Central memory CD8-positive, alpha-beta T cell (primary cell): ENCODE measurements at regions not wholly inside any gene's neighbourhood (a gene's known extent, or its start where the extent isn't known, plus 50 kb on each side); places are given as distances from the start of the nearest gene placed in this dataset.

ENCODE experiments used
- ATAC-seq: fragments of 150-1000 bp; cut with Tn5 transposase; replicated peaks from 2 replicates; pipeline ENCODE4 v1.10.0; 2022; ENCODE audit warnings: mild to moderate bottlenecking, moderate FRiP score, moderate number of reproducible peaks; ENCODE audit not compliant: poor library complexity, severe bottlenecking; ENCODE audit errors: extremely low read depth
- DNase-seq, 2 donors: peaks; one replicate each; pipeline ENCODE4 v3.0.0; 2021; ENCODE audit warnings: low spot score in 2 of 2
- H3K27ac Mint-ChIP-seq: one replicate; pipeline ENCODE4 v1.8.0; 2022; ENCODE audit warnings: low read depth, mild to moderate bottlenecking, moderate library complexity, mixed read lengths
- H3K27me3 Mint-ChIP-seq: one replicate; pipeline ENCODE4 v1.8.0; 2022; ENCODE audit warnings: mixed read lengths
- H3K36me3 Mint-ChIP-seq: one replicate; pipeline ENCODE4 v1.8.0; 2022; ENCODE audit warnings: mild to moderate bottlenecking, moderate library complexity, mixed read lengths; ENCODE audit not compliant: insufficient read depth
- H3K4me1 Mint-ChIP-seq: one replicate; pipeline ENCODE4 v1.8.0; 2022; ENCODE audit warnings: mixed read lengths
- H3K4me3 Mint-ChIP-seq: one replicate; pipeline ENCODE4 v1.8.0; 2022; ENCODE audit warnings: mild to moderate bottlenecking, moderate library complexity, mixed read lengths
- H3K9me3 Mint-ChIP-seq: one replicate; pipeline ENCODE4 v1.8.0; 2022; ENCODE audit warnings: mixed read lengths

DNA sequence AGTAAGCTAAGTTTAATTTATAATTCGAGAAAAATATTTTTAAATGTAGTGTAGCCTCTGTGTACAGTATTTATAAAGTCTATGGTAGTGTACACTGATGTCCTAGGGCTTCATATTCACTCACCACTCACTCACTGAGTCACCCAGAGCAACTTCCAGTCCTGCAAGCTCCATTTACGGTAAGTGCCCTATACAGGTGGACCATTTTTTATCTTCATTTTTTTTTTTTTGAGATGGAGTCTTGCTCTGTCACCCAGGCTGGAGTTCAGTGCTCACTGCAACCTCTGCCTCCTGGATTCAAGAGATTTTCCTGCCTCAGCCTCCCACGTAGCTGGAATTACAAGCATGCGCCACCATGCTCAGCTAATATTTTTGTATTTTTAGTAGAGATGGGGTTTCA lies 104.2 kb downstream of the PDCL3 start:
- Mint-ChIP-seq H3K9me3 (no peaks in the 10 kb centered on the region), H3K27ac (no peak overlapping the region), H3K27me3 (peaks cover 24% of the 10 kb centered on the region), H3K4me1 (no peaks in the 10 kb centered on the region), H3K4me3 (no peak overlapping the region), H3K36me3 (no peaks in the 10 kb centered on the region)
- no peak for ATAC-seq
- no peak for DNase-seq

DNA sequence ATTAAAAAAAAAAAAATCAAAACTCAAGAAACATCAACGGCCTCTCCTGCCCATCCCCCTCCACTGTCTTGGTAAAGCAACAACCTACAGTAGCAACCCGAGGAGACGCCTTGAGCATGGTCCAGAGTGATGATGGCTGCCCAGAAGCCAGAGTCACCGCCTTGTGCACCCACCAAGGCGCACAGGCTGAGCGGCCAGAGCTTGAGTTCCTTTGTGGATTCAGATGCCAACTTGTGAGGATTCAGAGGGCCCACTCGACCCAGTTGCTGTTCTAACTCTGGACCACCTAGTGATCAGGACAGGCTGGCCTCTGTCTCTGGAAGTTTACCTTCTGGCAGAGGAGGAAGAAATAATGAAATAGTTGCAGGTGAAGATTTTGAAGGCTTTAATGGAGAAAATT lies 105.0 kb downstream of the PDCL3 start:
- DNase-seq (no peak), ATAC-seq (no peak)
- Mint-ChIP-seq H3K4me3 (no peak overlapping the region), H3K9me3 (no peaks in the 10 kb centered on the region), H3K27ac (no peak overlapping the region), H3K36me3 (no peaks in the 10 kb centered on the region), H3K27me3 (peaks cover 19% of the 10 kb centered on the region), H3K4me1 (no peaks in the 10 kb centered on the region)

DNA sequence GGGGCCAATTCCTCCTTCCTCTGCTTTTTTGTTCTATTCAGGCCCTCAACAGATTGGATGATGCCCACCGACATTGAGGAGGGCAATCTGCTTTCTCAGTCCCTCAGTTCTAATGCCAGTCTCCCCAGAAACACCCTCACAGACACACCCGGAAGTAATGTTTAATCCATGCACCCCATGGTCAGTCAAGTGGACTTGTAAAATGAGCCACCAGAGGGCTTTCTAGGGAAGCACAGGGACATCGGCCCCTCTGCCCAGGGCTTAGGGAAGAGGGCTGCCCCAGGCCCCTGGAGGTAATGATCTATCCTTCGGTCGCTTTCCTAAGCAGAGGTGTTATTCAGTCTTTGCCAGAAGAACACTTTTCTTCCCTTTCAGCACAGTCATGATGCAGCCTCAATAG lies 107.4 kb downstream of the PDCL3 start:
- ATAC-seq: no peak
- Mint-ChIP-seq H3K27me3 (peaks cover 17% of the 10 kb centered on the region), H3K9me3 (no peaks in the 10 kb centered on the region), H3K36me3 (peaks cover 2% of the 10 kb centered on the region), H3K4me1 (no peaks in the 10 kb centered on the region), H3K4me3 (no peak overlapping the region), H3K27ac (no peak overlapping the region)
- DNase-seq: no peak

DNA sequence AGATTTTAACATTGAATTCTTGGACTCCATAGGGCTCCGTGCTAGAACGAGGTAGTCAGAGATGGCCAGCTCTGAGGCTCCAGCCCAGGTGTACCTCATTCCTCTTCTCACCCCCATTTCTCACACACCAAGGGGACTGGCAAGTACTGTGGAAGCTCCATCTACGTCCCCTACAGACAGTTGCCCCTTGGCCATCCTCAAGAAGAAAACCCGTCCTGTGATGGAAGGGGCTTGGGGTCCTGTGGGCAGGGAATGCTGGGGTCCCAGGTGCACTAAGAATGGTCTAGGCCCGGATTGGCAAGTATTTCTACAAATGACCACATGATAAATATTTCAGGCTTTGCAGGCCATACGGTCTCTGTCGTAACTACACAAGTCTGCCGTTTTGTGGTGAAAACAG lies 110.3 kb downstream of the PDCL3 start:
- H3K27ac Mint-ChIP-seq: no peak overlapping the region
- ATAC-seq (no peak), DNase-seq (no peak)
- H3K9me3 Mint-ChIP-seq: no peaks in the 10 kb centered on the region
- H3K4me1 Mint-ChIP-seq: no peaks in the 10 kb centered on the region
- no peak overlapping the region for H3K4me3 Mint-ChIP-seq
- H3K36me3 Mint-ChIP-seq: peaks cover 2% of the 10 kb centered on the region
- peaks cover 17% of the 10 kb centered on the region for H3K27me3 Mint-ChIP-seq

DNA sequence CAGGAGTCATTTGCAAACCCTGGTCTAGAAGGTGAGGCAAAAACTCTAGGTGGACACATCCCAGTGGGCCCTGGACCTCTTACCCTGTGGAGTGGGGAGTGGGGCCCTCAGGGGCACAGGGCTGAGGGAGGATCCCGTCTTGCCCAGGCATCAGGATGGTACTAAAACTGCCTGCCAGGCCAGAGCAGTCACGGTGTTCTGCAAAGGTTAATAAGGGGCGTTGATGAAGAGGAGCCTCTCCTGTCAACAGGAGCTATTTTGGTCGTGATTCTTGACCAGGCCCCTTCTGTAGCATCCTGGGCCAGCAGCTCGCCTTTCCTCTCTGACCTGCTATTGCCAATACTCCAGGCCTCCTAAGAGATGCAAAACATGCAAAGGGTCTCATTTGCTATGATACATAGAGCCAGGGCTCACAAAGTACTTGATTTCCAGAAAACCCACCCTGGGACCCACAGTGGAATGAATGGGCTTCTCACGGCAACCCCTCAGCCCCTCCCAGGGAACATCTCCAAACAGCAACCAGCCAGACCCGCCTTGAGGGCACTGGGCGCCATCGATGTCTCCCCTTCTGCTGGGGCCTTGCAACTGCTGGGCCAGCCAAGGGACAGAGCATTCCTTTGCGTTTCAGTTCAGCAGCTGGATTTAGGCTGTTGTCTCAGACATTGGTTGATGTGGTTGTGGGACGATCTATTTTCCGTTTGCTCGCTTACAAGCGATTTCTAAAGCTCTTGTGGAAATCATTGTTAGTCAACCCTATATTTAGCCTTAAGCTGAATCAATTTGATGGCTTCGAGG lies 111.1 kb downstream of the PDCL3 start:
- ATAC-seq: no peak
- H3K36me3 Mint-ChIP-seq: peaks cover 2% of the 10 kb centered on the region
- H3K4me1 Mint-ChIP-seq: peaks cover 3% of the 10 kb centered on the region
- no peak overlapping the region for H3K4me3 Mint-ChIP-seq
- no peak for DNase-seq
- H3K27me3 Mint-ChIP-seq: peaks cover 17% of the 10 kb centered on the region
- no peak overlapping the region for H3K27ac Mint-ChIP-seq
- no peaks in the 10 kb centered on the region for H3K9me3 Mint-ChIP-seq

DNA sequence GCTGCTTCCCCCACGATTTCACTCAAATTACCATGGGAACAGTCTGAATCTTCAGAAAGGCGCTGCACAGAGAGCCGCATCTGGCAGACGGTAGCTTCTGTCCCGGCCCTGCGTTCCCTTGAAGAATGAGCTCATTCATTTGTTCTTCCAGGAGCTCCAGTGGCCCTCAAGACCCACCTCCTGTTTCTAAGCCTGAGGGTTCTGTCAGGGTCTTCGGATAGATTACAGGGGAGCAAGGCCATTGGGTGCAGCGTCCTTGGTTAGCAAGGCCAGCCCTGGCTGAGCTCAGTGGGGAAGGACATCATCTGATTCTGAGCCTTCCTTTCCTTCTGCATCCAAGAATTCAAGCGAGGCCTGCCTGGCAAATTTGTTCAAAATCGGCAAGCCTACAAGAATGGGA lies 111.9 kb downstream of the PDCL3 start:
- Mint-ChIP-seq H3K36me3 (peaks cover 2% of the 10 kb centered on the region), H3K4me3 (no peak overlapping the region), H3K27me3 (peaks cover 15% of the 10 kb centered on the region), H3K9me3 (no peaks in the 10 kb centered on the region), H3K27ac (no peak overlapping the region), H3K4me1 (peaks cover 5% of the 10 kb centered on the region)
- DNase-seq: no peak
- no peak for ATAC-seq

DNA sequence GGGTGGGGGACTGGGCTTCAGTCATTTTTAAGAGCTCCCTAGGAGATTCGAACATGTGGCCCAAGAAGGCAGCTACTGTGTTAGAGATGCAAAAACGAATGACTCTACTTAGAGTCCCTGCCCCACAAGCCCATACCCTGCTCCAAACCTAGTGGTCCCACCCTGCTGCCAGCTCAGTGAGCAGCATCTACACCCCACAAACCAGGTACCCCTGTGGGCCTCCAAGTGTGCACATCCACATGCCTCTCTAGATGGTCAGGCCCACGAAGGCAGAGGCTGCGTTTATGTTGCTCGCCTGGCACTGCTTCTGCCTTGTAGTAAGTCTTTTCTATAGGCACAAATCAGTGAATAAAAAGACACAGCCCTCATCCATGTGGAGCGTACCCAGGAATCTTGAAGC lies 112.6 kb downstream of the PDCL3 start:
- no peak overlapping the region for H3K27ac Mint-ChIP-seq
- no peak overlapping the region for H3K4me3 Mint-ChIP-seq
- peaks cover 2% of the 10 kb centered on the region for H3K36me3 Mint-ChIP-seq
- peaks cover 8% of the 10 kb centered on the region for H3K27me3 Mint-ChIP-seq
- ATAC-seq (no peak), DNase-seq (no peak)
- H3K4me1 Mint-ChIP-seq: peaks cover 7% of the 10 kb centered on the region
- H3K9me3 Mint-ChIP-seq: no peaks in the 10 kb centered on the region

DNA sequence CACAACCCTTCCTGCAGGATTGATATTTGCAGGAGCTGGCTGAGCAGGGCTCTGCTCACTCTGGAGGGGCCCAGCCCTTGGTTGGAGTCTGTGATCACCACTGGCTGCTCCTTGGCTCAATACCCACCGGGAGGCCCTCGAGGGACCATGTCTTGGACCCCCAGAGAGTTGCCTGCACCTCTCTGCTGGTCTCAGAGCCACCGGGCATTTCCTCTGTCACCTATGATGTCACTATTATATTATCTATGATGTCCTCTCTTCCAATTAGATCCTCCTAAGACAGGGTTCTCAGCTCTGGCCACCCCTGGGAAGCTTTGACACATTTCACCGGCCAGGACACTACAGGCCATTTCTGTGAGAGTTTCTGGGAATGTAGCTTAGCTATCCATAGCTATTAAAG lies 113.1 kb downstream of the PDCL3 start:
- no peaks in the 10 kb centered on the region for H3K9me3 Mint-ChIP-seq
- no peak for ATAC-seq
- no peak for DNase-seq

DNA sequence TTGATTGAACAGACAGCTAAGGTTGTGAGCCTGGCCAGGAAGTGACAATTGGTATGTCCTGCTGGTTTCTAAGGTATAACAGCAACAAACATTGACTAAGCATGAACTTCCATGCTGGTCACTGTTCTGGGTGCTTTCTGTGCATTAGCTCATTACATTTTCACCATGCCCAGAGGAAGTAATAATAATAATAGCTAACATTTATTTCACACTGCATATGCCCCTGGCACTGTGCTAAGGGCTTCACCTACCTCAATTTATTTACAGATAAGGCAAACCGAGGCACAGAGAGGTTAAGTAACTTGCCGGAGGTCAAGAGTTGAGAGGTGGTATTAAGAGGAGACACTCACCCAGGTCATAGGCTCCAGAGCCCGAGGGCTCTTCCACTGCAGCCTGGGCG lies 113.6 kb downstream of the PDCL3 start:
- H3K27ac Mint-ChIP-seq: no peak overlapping the region
- peaks cover 2% of the 10 kb centered on the region for H3K36me3 Mint-ChIP-seq
- H3K4me1 Mint-ChIP-seq: peaks cover 10% of the 10 kb centered on the region
- no peak for DNase-seq
- no peak overlapping the region for H3K4me3 Mint-ChIP-seq
- no peaks in the 10 kb centered on the region for H3K27me3 Mint-ChIP-seq
- no peak for ATAC-seq
- H3K9me3 Mint-ChIP-seq: no peaks in the 10 kb centered on the region

More for the DNA sequence above, 113.1 kb downstream of the PDCL3 start:
- Mint-ChIP-seq H3K36me3 (peaks cover 2% of the 10 kb centered on the region), H3K27me3 (peaks cover 3% of the 10 kb centered on the region), H3K4me3 (no peak overlapping the region), H3K27ac (no peak overlapping the region), H3K4me1 (peaks cover 10% of the 10 kb centered on the region)

DNA sequence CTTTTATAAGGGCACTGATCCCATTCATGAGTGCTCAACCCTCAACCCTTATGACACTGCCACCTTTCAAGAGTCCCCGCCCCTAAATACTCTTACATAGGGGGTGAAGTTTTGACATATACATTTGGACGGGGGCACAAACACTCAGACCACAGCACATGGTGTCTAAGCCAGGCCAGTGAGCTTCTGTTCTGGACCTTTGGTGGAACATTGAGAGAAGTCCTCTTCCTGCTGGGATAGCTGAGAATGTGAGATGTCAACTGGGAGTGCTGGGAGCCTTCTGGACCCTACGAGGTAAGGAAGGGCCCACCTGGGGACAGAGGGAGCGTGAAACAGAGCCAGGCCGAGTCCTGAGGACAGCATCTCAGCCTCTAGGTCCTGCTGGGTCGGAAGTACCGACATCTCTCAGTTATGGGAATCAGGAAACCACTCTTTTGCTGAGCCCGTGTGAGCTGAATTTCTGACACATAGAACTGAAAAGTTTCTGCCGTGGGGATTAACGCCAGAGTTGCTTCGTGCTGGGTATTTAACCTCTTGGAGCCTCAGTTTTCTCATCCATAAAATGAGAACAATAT lies 114.9 kb downstream of the PDCL3 start:
- no peak for DNase-seq
- Mint-ChIP-seq H3K4me1 (peaks cover 10% of the 10 kb centered on the region), H3K27ac (no peak overlapping the region), H3K36me3 (peaks cover 2% of the 10 kb centered on the region), H3K4me3 (no peak overlapping the region), H3K27me3 (peaks cover 2% of the 10 kb centered on the region), H3K9me3 (no peaks in the 10 kb centered on the region)
- ATAC-seq: no peak

DNA sequence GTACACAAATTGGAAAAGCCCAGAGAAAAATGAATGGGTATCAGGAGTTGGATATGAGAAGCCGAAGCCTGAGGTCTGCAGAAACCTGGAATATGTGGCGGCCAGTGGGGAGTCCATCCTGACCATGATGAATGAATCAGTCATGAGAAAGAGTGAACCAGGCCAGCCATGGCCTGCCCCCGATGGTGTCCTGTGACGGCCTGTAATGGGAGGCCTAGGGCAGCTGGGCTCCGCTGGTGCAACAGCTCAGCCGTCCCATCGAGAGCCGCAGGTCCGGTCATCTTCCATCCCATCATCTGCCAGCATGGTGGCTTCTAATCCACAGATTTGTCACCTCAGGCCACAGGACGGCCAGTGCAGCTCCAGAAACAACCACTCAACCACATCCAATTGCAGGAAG lies 116.4 kb downstream of the PDCL3 start:
- DNase-seq (no peak), ATAC-seq (no peak)
- no peak overlapping the region for H3K4me3 Mint-ChIP-seq

DNA sequence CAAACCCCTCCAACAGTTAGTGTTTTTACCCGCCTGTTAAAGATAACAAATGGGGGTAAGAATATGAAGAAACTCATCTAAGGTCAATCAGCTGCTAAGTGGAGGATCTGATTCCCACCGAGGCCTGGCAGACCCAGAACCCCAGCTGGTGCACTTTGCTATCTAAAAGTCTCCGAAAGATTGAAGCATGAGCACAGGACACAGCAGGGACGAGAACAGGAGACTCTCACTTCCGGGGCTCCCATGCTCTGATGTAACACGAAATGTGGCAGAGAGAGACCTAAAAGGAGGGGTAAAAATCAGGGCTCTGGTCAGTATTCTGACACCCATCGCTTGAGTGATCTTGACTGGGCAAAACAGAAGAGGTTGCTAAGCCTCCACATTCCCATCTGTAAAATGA lies 119.7 kb downstream of the PDCL3 start:
- Mint-ChIP-seq H3K9me3 (peaks cover 6% of the 10 kb centered on the region), H3K36me3 (no peaks in the 10 kb centered on the region), H3K4me3 (no peak overlapping the region), H3K27me3 (peaks cover 9% of the 10 kb centered on the region), H3K27ac (no peak overlapping the region), H3K4me1 (peaks cover 10% of the 10 kb centered on the region)
- ATAC-seq: no peak
- DNase-seq: no peak

More for the DNA sequence above, 116.4 kb downstream of the PDCL3 start:
- Mint-ChIP-seq H3K27ac (no peak overlapping the region), H3K36me3 (peaks cover 2% of the 10 kb centered on the region), H3K27me3 (peaks cover 9% of the 10 kb centered on the region), H3K4me1 (peaks cover 10% of the 10 kb centered on the region), H3K9me3 (peaks cover 6% of the 10 kb centered on the region)

DNA sequence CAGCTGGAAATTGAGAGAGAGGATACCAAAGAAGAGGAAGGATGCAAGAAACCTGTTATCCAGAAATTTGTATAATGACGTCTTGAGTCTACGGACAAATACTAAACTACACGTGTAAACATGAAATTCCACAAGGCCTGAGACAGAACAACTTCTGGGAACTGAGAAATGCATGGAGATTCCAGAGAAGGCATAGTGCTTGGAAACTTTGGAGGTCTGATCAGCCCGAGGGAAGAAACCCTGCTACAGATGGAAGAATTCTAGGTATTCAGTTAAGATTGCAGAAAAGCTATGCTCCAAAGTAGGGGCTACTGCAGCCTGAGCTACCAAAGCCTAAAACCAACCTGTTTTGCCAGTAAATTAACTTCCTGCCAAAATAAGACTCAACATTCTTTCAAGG lies 120.4 kb downstream of the PDCL3 start:
- Mint-ChIP-seq H3K9me3 (peaks cover 6% of the 10 kb centered on the region), H3K27me3 (peaks cover 9% of the 10 kb centered on the region), H3K4me1 (peaks cover 10% of the 10 kb centered on the region), H3K4me3 (no peak overlapping the region), H3K27ac (no peak overlapping the region), H3K36me3 (no peaks in the 10 kb centered on the region)
- no peak for DNase-seq
- no peak for ATAC-seq
